Activated CD8-positive, alpha-beta memory T cell treated with anti-CD3 and anti-CD28 coated beads, Interleukin-2, amount 10 ng/mL, durations not matched to agents 7 days and 5 days (primary cell): ENCODE measurements at regions not wholly inside any gene's neighbourhood (a gene's known extent, or its start where the extent isn't known, plus 50 kb on each side); places are given as distances from the start of the nearest gene placed in this dataset.

Source experiments
- ATAC-seq: fragments of 150-1000 bp; cut with Tn5 transposase; one replicate; pipeline ENCODE4 v1.10.0; 2021; ENCODE audit warnings: moderate library complexity
- CTCF ChIA-PET: fragments of 350-600 bp; sonication (Branson Sonifier 250); formaldehyde crosslinking; loops from one replicate; lab custom pipeline; 2021; ENCODE audit warnings: antibody characterized with exemption; lab: Charles Lee
- DNase-seq: peaks from one replicate; pipeline ENCODE4 v3.0.0-alpha.2; 2020
- H3K27ac Mint-ChIP-seq: one replicate; pipeline ENCODE4 v1.8.0; 2021; ENCODE audit warnings: mild to moderate bottlenecking, mixed read lengths
- H3K27me3 Mint-ChIP-seq: one replicate; pipeline ENCODE4 v1.8.0; 2021; ENCODE audit warnings: mixed read lengths
- H3K36me3 Mint-ChIP-seq: one replicate; pipeline ENCODE4 v1.8.0; 2021; ENCODE audit warnings: mild to moderate bottlenecking, mixed read lengths
- H3K4me1 Mint-ChIP-seq: one replicate; pipeline ENCODE4 v1.8.0; 2021; ENCODE audit warnings: mixed read lengths
- H3K4me3 Mint-ChIP-seq: one replicate; pipeline ENCODE4 v1.8.0; 2021; ENCODE audit warnings: mild to moderate bottlenecking, moderate library complexity, mixed read lengths
- H3K9me3 Mint-ChIP-seq: one replicate; pipeline ENCODE4 v1.8.0; 2022; ENCODE audit warnings: low read depth, mixed read lengths

GRCh38 chr2:183214680-183215079 is 90.4 kb downstream of the NUP35 start:
- no peak for DNase-seq
- H3K4me1 Mint-ChIP-seq, result peaks cover 31% of the 10 kb centered on the region
- H3K27ac Mint-ChIP-seq, result no peak overlapping the region
- no peak overlapping the region for H3K4me3 Mint-ChIP-seq
- no peaks in the 10 kb centered on the region for H3K27me3 Mint-ChIP-seq
- CTCF ChIA-PET, result no interaction called here
- H3K36me3 Mint-ChIP-seq, result peaks cover 24% of the 10 kb centered on the region
- ATAC-seq, result peak; percentile 45
- H3K9me3 Mint-ChIP-seq, result peaks cover 2% of the 10 kb centered on the region

DNA sequence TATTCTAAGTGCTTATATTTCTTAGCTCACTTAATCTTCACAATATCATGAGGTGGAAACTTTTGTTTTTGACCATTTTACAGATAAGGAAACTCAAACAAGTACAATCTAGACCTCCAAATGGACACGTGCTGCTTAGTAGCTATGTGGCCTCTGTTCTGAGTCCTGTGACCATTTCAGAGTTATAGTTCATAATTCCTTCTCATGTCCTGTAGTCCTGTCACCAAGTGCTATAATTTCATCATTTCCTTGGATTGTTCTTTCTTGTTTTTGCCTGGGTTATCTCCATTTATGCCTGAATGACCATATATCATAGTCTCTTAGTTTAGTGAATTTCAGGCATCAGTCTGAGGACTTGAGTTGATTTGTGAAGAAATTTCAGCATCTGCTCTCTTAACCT is 91.7 kb downstream of the NUP35 start:
- H3K4me1 Mint-ChIP-seq, result peaks cover 31% of the 10 kb centered on the region
- no peak overlapping the region for H3K4me3 Mint-ChIP-seq
- no peaks in the 10 kb centered on the region for H3K27me3 Mint-ChIP-seq
- CTCF ChIA-PET, result interaction anchor here (1.4 kb wide), 1 partner anchor 9 kb away, joined by 3 read pairs; no protein-coding TSS in a partner anchor
- H3K9me3 Mint-ChIP-seq, result no peaks in the 10 kb centered on the region
- peaks cover 18% of the 10 kb centered on the region for H3K36me3 Mint-ChIP-seq
- DNase-seq (no peak), ATAC-seq (no peak)
- H3K27ac Mint-ChIP-seq, result no peak overlapping the region

GRCh38 chr2:183219888-183220287 is 95.6 kb downstream of the NUP35 start:
- H3K9me3 Mint-ChIP-seq, result no peaks in the 10 kb centered on the region
- CTCF ChIA-PET, result no interaction called here

GRCh38 chr2:183222751-183223150 is 98.5 kb downstream of the NUP35 start:
- peaks cover 8% of the 10 kb centered on the region for H3K36me3 Mint-ChIP-seq

More at GRCh38 chr2:183219888-183220287, 95.6 kb downstream of the NUP35 start:
- H3K4me1 Mint-ChIP-seq, result peaks cover 4% of the 10 kb centered on the region
- ATAC-seq (no peak), DNase-seq (no peak)
- no peak overlapping the region for H3K27ac Mint-ChIP-seq
- H3K36me3 Mint-ChIP-seq, result peaks cover 5% of the 10 kb centered on the region
- no peak overlapping the region for H3K4me3 Mint-ChIP-seq
- H3K27me3 Mint-ChIP-seq, result no peaks in the 10 kb centered on the region

GRCh38 chr2:183224948-183225347 is 100.7 kb downstream of the NUP35 start:
- CTCF ChIA-PET, result interaction anchor here (1.2 kb wide), 1 partner anchor 9 kb away, joined by 3 read pairs; no protein-coding TSS in a partner anchor
- H3K9me3 Mint-ChIP-seq, result peaks cover 4% of the 10 kb centered on the region
- DNase-seq (no peak), ATAC-seq (no peak)
- H3K36me3 Mint-ChIP-seq, result peaks cover 8% of the 10 kb centered on the region
- no peak overlapping the region for H3K4me3 Mint-ChIP-seq
- H3K4me1 Mint-ChIP-seq, result peaks cover 5% of the 10 kb centered on the region
- H3K27ac Mint-ChIP-seq, result no peak overlapping the region
- H3K27me3 Mint-ChIP-seq, result no peaks in the 10 kb centered on the region

More at GRCh38 chr2:183222751-183223150, 98.5 kb downstream of the NUP35 start:
- H3K27ac Mint-ChIP-seq, result no peak overlapping the region
- H3K4me1 Mint-ChIP-seq, result no peaks in the 10 kb centered on the region
- no peak overlapping the region for H3K4me3 Mint-ChIP-seq
- DNase-seq (no peak), ATAC-seq (no peak)
- peaks cover 4% of the 10 kb centered on the region for H3K9me3 Mint-ChIP-seq
- H3K27me3 Mint-ChIP-seq, result no peaks in the 10 kb centered on the region
- CTCF ChIA-PET, result no interaction called here

- peaks cover 5% of the 10 kb centered on the region for H3K4me1 Mint-ChIP-seq
- no peaks in the 10 kb centered on the region for H3K27me3 Mint-ChIP-seq
- peaks cover 8% of the 10 kb centered on the region for H3K36me3 Mint-ChIP-seq
- H3K27ac Mint-ChIP-seq, result no peak overlapping the region
- H3K4me3 Mint-ChIP-seq, result no peak overlapping the region
- peaks cover 4% of the 10 kb centered on the region for H3K9me3 Mint-ChIP-seq
- CTCF ChIA-PET, result no interaction called here
- DNase-seq (no peak), ATAC-seq (no peak)
These were observed 102.9 kb downstream of the NUP35 start for GRCh38 chr2:183227176-183227575.

- peaks cover 5% of the 10 kb centered on the region for H3K4me1 Mint-ChIP-seq
- ATAC-seq (no peak), DNase-seq (no peak)
- CTCF ChIA-PET, result no interaction called here
- no peak overlapping the region for H3K27ac Mint-ChIP-seq
- peaks cover 4% of the 10 kb centered on the region for H3K9me3 Mint-ChIP-seq
- H3K36me3 Mint-ChIP-seq, result peaks cover 8% of the 10 kb centered on the region
- no peak overlapping the region for H3K4me3 Mint-ChIP-seq
- no peaks in the 10 kb centered on the region for H3K27me3 Mint-ChIP-seq
These were observed 105.1 kb downstream of the NUP35 start for GRCh38 chr2:183229386-183229785.

DNA sequence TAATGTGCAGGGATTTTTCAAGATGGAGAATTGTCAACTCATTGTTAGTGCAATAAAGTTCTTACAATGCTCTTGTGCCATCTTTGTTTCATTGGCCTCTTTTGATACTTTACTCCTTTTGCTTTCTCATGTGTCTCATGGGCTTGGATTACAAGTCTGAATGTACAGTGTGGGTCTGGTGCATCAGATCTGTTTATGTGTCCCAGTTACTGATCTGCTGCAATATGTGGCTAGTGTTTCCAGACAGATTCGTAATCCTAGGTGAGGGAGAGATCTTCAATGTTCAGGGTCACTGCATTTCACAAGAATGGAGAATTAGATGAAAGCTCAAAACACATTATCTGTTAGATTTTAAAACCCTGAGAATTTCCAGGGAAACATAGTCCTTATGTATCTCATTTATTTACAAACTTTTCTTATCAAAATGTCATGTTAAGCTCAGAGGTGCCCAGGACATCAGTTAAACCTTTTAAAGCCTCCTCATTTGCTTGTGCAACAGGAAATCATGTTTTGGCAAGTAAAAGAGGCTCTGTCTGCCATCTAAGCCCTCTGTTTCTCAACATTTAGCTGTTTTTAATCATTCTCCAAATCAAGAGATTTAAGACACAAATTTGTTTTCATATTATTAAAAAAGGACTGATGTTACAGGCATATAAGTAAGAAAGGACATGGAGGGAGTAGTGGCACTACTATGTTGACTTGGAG is 108.1 kb downstream of the NUP35 start:
- ATAC-seq, result no peak
- Mint-ChIP-seq H3K4me1 (peaks cover 5% of the 10 kb centered on the region), H3K36me3 (no peaks in the 10 kb centered on the region), H3K4me3 (no peak overlapping the region), H3K27ac (no peak overlapping the region), H3K9me3 (no peaks in the 10 kb centered on the region), H3K27me3 (no peaks in the 10 kb centered on the region)
- no peak for DNase-seq
- CTCF ChIA-PET, result no interaction called here

- no peak for DNase-seq
These were observed 118.7 kb downstream of the NUP35 start for GRCh38 chr2:183242937-183243336.

DNA sequence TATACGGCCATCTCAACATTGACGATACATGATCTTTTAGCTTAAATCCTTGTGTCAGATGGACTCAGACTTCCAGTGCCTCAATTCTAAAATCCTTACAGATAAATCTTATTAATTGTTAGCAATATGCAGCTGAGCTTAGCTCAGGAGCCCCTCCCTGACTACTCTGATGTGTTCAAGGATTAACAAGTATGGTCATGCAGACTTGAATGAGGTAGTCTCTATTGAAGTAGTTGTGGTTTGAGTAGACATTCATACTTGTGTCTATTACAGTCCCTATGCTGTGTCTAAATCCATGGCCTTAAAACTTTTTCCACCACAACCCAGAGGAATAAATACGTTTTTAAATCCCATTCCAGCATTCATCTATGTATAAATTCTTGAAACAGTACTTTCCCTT is 119.5 kb downstream of the NUP35 start:
- CTCF ChIA-PET, result no interaction called here
- no peaks in the 10 kb centered on the region for H3K36me3 Mint-ChIP-seq
- H3K27ac Mint-ChIP-seq, result no peak overlapping the region
- ATAC-seq (no peak), DNase-seq (no peak)
- no peaks in the 10 kb centered on the region for H3K4me1 Mint-ChIP-seq
- peaks cover 3% of the 10 kb centered on the region for H3K27me3 Mint-ChIP-seq
- H3K4me3 Mint-ChIP-seq, result no peak overlapping the region
- H3K9me3 Mint-ChIP-seq, result no peaks in the 10 kb centered on the region

More at GRCh38 chr2:183242937-183243336, 118.7 kb downstream of the NUP35 start:
- no peak for ATAC-seq
- Mint-ChIP-seq H3K36me3 (no peaks in the 10 kb centered on the region), H3K27me3 (peaks cover 3% of the 10 kb centered on the region), H3K4me1 (no peaks in the 10 kb centered on the region), H3K9me3 (no peaks in the 10 kb centered on the region), H3K4me3 (no peak overlapping the region), H3K27ac (no peak overlapping the region)
- CTCF ChIA-PET, result no interaction called here

- Mint-ChIP-seq H3K4me1 (no peaks in the 10 kb centered on the region), H3K27ac (no peak overlapping the region), H3K4me3 (no peak overlapping the region), H3K27me3 (peaks cover 3% of the 10 kb centered on the region), H3K36me3 (no peaks in the 10 kb centered on the region), H3K9me3 (no peaks in the 10 kb centered on the region)
- no peak for DNase-seq
- CTCF ChIA-PET, result interaction anchor here (1.2 kb wide), 1 partner anchor 9 kb away, joined by 3 read pairs; no protein-coding TSS in a partner anchor
- ATAC-seq, result no peak
These were observed 120.1 kb downstream of the NUP35 start for GRCh38 chr2:183244300-183244844.

- Mint-ChIP-seq H3K36me3 (no peaks in the 10 kb centered on the region), H3K9me3 (no peaks in the 10 kb centered on the region), H3K4me1 (no peaks in the 10 kb centered on the region), H3K4me3 (no peak overlapping the region), H3K27ac (no peak overlapping the region), H3K27me3 (peaks cover 3% of the 10 kb centered on the region)
- CTCF ChIA-PET, result interaction anchor here (2.1 kb wide), 1 partner anchor 10 kb away, joined by 7 read pairs; no protein-coding TSS in a partner anchor
- ATAC-seq (no peak), DNase-seq (no peak)
These were observed 124.8 kb downstream of the NUP35 start for GRCh38 chr2:183248866-183249567.

DNA sequence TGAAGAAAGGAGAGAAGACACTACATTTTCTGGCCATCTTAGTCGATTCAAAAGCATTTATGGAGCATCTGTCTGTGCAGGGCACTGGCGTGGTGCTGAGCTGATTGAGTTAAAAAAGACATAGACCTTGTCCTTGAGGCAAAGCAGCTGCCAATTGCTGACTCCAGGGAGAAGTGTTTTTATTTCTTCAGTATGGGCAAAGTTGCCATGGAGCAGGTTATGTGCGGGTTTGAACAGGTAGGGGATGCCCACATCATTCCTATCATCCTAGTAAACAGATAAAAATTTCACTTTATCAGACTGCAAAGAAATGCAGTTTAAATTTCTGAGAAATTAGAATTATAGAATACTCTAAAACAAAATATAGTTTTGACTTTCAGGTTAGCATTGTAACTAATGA is 125.8 kb downstream of the NUP35 start:
- Mint-ChIP-seq H3K4me1 (no peaks in the 10 kb centered on the region), H3K4me3 (no peak overlapping the region), H3K36me3 (no peaks in the 10 kb centered on the region), H3K27ac (no peak overlapping the region), H3K9me3 (no peaks in the 10 kb centered on the region), H3K27me3 (peaks cover 3% of the 10 kb centered on the region)
- no peak for ATAC-seq
- no peak for DNase-seq
- CTCF ChIA-PET, result no interaction called here
